HL-60 (cell line): ENCODE measurements at regions not wholly inside any gene's neighbourhood (a gene's known extent, or its start where the extent isn't known, plus 50 kb on each side); places are given as distances from the start of the nearest gene placed in this dataset.

Source experiments
- DNase-seq, 2 experiments: peaks; one replicate each; pipeline ENCODE4 v3.0.0-alpha.2; 2010 to 2020; ENCODE audit warnings: low read depth in 1 of 2, low spot score in 1 of 2
- H3K27ac ChIP-seq: fragments of 250-450 bp; sonication (Bioruptor Pico); replicated peaks from 2 replicates; pipeline ENCODE4 v1.5.1; 2020; ENCODE audit warnings: mild to moderate bottlenecking, moderate library complexity
- H3K27me3 ChIP-seq: fragments of 250-450 bp; sonication (Bioruptor Pico); 2 replicates; pipeline ENCODE4 v1.5.1; 2021; ENCODE audit warnings: mild to moderate bottlenecking, moderate library complexity; ENCODE audit not compliant: insufficient read depth, poor library complexity, severe bottlenecking
- H3K4me3 ChIP-seq: replicated peaks from 2 replicates; pipeline ENCODE4 v1.5.1; 2011; ENCODE audit warnings: mild to moderate bottlenecking, control low read depth, low read length; ENCODE audit not compliant: insufficient read depth
- GABPA ChIP-seq: IDR thresholded peaks from 2 replicates; pipeline ENCODE4 v1.6.1; 2012; ENCODE audit warnings: low read depth
- POLR2AphosphoS5 ChIP-seq: IDR thresholded peaks from 2 replicates; pipeline ENCODE4 v1.6.1; 2012; ENCODE audit warnings: low read depth
- SPI1 ChIP-seq: IDR thresholded peaks from 2 replicates; pipeline ENCODE4 v1.6.1; 2012; ENCODE audit warnings: low read depth, mild to moderate bottlenecking, borderline replicate concordance
- TF ChIP-seq, protein P1 (sequence below): IDR thresholded peaks from one replicate; pipeline ENCODE4 v1.5.1; 2011; ENCODE audit warnings: low read length, control low read depth, inconsistent platforms; ENCODE audit not compliant: insufficient read depth
- TF ChIP-seq, protein P2 (sequence below): IDR thresholded peaks from 2 replicates; pipeline ENCODE4 v1.6.1; 2012; ENCODE audit warnings: low read depth; ENCODE audit not compliant: insufficient replicate concordance

DNA sequence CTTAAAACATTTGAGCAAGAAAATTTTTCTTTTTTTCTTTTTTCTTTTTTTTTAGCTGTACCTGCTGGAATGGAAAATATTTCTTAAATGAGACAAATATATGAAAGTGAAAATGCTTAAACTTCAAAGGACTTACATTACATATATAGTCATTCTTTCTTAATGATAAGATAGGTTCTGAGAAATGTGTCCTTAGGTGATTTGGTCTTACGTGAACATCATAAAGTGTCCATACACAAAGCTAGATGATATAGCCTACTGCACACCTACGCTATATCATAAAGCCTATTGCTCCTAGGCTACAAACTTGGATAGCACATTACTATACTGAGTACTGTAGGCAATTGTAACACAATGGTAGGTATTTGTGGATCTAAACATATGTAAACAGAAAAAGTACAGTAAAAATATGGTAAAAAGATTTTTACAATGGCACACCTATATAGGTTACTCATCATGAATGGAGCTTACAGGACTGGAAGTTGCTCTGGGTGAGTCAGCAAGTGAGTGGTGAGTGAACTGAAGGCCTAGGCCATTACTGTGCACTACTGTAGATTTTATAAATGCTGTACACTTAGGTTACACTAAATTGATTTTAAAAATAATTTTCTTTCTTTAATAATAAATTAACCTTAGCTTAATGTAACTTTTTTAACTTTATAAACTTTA, 54.6 kb downstream of the RPP21 start:
- Histone ChIP-seq H3K4me3 (no peak overlapping the region), H3K27me3 (peaks cover 12% of the 10 kb centered on the region), H3K27ac (no peak overlapping the region)
- TF ChIP-seq POLR2AphosphoS5 (no peak), GABPA (no peak), SPI1 (no peak)
- TF ChIP-seq, protein P1, sequence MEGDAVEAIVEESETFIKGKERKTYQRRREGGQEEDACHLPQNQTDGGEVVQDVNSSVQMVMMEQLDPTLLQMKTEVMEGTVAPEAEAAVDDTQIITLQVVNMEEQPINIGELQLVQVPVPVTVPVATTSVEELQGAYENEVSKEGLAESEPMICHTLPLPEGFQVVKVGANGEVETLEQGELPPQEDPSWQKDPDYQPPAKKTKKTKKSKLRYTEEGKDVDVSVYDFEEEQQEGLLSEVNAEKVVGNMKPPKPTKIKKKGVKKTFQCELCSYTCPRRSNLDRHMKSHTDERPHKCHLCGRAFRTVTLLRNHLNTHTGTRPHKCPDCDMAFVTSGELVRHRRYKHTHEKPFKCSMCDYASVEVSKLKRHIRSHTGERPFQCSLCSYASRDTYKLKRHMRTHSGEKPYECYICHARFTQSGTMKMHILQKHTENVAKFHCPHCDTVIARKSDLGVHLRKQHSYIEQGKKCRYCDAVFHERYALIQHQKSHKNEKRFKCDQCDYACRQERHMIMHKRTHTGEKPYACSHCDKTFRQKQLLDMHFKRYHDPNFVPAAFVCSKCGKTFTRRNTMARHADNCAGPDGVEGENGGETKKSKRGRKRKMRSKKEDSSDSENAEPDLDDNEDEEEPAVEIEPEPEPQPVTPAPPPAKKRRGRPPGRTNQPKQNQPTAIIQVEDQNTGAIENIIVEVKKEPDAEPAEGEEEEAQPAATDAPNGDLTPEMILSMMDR, result no peak
- TF ChIP-seq, protein P2, sequence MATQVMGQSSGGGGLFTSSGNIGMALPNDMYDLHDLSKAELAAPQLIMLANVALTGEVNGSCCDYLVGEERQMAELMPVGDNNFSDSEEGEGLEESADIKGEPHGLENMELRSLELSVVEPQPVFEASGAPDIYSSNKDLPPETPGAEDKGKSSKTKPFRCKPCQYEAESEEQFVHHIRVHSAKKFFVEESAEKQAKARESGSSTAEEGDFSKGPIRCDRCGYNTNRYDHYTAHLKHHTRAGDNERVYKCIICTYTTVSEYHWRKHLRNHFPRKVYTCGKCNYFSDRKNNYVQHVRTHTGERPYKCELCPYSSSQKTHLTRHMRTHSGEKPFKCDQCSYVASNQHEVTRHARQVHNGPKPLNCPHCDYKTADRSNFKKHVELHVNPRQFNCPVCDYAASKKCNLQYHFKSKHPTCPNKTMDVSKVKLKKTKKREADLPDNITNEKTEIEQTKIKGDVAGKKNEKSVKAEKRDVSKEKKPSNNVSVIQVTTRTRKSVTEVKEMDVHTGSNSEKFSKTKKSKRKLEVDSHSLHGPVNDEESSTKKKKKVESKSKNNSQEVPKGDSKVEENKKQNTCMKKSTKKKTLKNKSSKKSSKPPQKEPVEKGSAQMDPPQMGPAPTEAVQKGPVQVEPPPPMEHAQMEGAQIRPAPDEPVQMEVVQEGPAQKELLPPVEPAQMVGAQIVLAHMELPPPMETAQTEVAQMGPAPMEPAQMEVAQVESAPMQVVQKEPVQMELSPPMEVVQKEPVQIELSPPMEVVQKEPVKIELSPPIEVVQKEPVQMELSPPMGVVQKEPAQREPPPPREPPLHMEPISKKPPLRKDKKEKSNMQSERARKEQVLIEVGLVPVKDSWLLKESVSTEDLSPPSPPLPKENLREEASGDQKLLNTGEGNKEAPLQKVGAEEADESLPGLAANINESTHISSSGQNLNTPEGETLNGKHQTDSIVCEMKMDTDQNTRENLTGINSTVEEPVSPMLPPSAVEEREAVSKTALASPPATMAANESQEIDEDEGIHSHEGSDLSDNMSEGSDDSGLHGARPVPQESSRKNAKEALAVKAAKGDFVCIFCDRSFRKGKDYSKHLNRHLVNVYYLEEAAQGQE, result no peak
- DNase-seq, result no peak

DNA sequence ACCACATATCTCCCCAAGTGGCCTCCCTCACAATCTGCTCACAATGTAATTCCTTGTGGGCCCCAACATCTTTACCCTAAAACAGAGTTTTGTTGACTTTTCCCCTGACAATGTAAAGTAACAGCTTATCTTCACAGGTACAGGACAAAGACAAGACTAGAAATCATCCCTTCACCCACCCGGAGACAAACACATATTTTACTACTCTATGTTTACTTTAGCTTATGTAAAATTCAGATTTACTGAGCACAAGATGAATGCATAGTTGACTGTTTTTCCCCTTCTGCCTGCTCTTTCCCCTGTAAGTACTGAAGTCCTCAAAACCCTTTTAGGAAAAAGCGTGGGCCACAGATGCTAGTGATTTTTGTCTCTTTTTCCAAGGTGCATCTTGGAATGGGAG, 61.0 kb downstream of the RPP21 start:
- Histone ChIP-seq H3K27ac (no peak overlapping the region), H3K4me3 (no peak overlapping the region), H3K27me3 (peaks cover 9% of the 10 kb centered on the region)
- DNase-seq, result no peak
- no peak for TF ChIP-seq GABPA

DNA sequence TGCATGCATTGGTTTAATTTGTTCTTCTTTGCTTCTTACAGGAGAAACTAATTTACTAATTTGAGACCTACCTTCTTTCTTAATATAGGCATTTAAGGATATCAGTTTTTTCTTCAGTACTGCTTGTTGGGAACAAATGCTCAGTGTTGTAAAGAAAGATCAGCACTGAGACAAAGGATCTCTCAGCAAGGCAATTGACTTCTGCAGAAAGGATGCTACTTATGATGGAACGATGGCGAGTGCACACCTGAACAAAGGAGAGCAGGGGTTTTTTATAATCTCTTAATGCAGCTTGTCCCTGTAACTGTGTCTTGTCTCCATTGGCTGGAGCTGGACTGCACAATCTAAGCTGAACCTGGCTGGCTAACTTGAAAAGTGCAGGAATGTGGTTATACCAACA, 64.2 kb downstream of the RPP21 start:
- H3K4me3 ChIP-seq, result no peak overlapping the region
- peaks cover 16% of the 10 kb centered on the region for H3K27me3 ChIP-seq
- TF ChIP-seq GABPA, result no peak
- TF ChIP-seq, protein P2, result no peak
- no peak for DNase-seq
- H3K27ac ChIP-seq, result no peak overlapping the region

DNA sequence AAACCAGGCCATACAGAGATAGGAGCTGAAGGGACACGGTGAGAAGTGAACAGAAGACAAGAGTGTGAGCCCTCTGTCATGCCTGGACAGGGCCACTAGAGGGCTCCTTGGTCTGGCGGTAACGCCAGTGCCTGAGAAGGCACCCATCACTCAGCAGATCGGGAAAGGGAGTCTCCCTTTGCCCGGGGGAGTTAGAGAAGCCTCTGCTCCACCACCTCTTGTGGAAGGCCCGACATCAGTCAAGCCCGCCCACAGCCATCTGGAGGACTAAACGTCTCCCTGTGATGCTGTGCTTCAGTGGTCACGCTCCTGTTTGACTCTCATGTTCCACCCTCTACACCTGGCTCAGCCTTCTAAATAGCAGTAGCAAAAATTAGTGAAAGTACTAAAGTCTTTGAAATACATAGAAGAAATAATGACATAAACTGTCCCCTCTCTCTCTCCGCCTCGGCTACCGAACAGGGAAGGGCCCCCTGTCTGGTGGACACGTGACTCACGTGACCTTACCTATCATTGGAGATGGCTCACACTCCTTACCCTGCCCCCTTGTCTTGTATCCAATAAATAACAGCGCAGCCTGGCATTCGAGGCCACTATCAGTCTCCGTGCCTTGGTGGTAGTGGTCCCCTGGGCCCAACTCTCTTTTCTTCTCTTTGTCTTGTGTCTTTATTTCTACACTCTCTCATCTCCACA, 66.7 kb downstream of the RPP21 start:
- Histone ChIP-seq H3K27ac (no peak overlapping the region), H3K4me3 (no peak overlapping the region), H3K27me3 (peaks cover 25% of the 10 kb centered on the region)
- peak; percentile 4 to 49 for DNase-seq
- TF ChIP-seq, protein P1, result peak; percentile 72
- TF ChIP-seq, protein P2, result no peak
- TF ChIP-seq POLR2AphosphoS5, result no peak
